GM04504 (cell line): ENCODE measurements at regions not wholly inside any gene's neighbourhood (a gene's known extent, or its start where the extent isn't known, plus 50 kb on each side); places are given as distances from the start of the nearest gene placed in this dataset.

ENCODE experiments used
- DNase-seq: peaks from one replicate; pipeline ENCODE4 v3.0.0-alpha.2; 2012; ENCODE audit warnings: low read depth

DNA sequence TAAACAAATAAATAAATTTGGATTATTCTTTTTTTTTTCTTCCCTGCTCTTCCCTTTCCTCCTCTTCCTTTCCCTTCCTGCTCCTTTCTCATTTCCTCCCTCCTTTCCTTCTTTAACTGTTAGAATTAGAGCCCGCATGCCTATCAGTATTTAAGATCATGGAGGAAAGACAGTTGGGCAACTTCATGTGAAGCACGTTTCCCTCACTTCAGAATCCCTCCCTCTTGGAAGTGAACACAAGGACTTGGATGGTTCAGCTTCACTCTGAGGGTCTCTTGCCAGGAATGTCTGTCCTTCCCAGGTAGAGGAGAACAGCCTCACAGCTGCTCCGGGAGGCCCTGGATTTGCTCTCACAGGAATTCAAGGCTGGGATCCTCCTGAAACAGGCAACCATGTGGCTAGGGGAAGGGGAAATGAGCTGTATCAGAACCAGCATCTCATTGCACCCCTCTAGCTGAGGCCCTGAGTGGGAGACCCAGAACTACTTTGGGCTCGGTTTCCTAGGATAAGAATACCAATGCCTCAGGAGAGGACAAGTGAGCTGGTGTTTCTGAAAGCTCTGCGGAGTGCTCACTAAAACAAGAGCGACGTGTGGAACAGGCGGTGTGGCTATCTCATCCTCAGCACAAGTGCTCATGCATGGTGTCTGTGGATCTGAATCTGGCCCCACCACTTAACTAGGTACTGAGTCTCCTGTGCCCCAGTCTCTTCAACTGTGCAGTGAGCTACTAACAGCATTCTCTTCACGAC, 230.5 kb downstream of the MYCN start:
- DNase-seq = no peak

DNA sequence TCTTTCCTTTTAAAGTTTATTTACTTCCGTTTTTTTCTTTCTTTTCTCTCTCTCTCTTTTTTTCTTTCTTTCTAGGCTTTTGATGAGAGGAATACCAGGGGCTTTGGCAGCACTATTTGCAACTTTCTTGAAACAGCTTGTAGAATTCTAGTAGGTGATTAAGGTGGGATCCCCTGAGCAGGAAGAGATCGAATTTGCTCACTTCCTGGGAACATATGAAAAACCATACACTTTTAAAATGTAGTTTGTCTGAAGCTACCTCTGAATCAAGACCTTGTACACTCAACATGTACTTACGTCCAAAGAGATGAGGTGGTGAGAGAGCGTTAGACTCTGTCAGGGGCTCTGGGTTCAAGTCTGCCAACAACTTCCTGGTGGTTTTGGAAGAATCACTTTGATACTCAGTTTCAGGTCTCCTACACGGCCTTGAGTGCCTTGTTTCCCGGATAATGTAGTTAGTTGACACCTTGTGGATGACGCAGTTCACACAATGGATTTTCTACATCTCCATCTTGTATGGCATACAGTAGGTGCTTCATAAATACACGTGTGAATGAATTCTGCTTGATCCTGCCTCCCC, 229.1 kb downstream of the MYCN start:
- DNase-seq = no peak

DNA sequence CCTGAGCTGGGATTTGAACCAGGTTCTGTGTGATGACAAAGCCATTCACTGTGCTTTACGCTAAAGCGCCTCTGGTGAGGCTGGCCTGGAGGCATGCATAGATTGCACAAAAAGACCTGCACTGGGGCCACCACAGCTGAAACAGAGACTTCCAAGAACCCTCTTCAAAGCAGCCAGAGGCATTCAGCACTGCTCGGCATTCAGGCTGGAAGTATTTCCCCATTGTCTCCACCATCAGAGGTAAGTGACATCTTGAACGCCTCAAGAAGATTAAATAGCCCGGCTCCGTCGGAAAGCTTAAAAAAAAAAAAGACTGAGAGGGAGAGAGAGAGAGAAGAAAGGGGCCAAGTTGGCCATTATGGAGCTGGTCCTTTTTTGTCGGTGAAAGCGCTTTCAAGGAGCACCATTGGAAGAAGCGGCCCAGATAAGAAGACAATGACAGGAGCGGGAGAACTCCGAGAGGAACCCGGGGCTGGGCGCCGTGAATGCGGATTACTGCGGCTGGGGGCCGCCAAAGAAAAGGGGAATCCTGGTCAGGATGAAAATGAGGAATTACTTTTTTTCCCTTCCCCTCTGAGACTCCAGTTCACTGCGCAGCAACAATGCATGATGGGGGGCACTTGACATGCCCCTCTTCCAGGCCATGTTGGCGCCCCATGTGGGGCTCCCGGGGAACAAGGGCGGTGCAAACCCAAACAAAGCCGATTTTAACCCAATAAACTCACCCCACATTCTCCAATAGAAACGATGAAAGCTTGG, 228.3 kb downstream of the MYCN start:
- no peak for DNase-seq

DNA sequence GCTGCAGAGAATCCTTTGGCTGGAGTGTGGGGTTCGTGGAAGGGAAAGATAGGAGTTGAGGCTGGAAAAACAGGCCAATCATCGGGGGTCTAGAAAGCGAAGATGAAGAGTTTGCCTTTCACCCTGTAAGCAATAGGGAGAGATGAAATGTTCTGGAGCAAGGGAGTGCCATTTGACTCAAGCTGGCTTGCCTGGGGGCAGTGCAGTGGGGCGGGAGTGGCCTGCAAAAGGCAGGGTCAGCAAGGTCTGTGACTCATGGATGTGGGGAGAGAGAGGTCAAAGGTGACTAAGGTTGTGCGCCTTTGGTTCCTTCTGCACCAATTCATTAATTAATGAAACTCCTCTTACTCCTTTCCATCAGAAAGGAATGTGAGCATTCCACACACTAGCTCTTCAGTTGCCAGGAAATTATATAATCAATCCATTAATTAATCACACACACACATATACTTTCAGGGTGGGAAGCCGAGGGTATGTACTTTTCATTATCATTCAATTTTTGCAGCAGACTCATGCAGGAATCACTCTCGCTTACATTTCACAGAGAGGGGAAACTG, 227.6 kb downstream of the MYCN start:
- DNase-seq = no peak

DNA sequence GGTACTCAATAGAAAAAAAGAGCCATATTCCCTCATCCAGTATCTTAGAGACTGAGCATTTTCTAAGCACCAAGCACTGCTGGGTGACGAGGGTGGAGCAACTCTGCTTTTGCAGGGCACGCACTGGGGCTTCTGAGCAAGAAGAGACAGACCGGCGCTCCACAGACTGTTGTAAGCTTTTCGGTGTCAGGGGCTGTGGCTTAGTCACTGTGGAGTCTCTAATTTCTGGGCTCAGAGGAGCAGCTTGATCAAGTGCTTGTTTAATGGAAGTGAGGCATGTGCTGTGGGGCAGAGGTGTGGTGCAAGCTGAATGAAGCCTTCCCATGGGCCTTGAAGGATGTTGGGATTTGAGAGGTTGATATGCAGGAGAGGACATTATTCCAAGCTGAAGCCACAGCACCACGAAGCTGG, 227.1 kb downstream of the MYCN start:
- DNase-seq = no peak

- DNase-seq = no peak
Observed at GRCh38 chr2:16166327-16166981, 226.1 kb downstream of the MYCN start.

DNA sequence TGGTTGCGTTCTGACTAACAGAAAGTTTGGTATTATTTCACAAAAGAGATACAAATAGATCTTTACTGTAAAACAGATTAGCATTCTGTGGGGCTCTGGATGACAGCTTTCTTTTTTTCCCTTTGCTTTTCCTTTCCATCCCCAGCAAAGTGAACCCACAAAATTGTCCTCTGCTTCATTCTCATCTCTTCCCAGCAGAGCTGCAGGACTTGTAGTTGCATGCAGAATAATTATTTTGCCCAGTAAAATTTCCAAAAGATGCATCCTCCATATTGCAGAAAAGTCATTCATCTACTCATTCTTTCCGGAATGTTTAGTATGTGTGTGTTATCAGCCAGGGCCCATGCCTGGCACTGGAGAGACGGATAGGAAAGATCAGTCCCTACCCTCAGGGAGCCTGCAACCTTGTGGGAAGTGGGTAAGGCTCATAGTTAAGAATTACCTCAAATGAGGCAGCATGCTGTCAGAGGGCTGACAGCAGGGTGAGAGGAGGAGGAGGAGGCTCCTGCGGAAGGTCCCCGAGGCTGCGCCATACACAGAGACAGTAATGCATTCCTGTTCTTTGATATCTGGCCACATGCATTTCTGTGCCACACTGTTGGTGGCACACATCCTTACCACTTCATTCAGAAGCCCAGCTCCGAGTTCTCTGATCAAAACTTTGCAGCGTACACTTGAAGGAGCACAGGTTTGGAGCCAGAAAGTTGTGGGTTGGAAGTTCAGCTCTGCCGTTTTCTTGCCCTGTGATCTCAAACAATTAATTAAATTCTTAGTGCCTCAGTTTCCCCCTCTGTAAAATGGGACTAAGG, 225.4 kb downstream of the MYCN start:
- no peak for DNase-seq

DNA sequence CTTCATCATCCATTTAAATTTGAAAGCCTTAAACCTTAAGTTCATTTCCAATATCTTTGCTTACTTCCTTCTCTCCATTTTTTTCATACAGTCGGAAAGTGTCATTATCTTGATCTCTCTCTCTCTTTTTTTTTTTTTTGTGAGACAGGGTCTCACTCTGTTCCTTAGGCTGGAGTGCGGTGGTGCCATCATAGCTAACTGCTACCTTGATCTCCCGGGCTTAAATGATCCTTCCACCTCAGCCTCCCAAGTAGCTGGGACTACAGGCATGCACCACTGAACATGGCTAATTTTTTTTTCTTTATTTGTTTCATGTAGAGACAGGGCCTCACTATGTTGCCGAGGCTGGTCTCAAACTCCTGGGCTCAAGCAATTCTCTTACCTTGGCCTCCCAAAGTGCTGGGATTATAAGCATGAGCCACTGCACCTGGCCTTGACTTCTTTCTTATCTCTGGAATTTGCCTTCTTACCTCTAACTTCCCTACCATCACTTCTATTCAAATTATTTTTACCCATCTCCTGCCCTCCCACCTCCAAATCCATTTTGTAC, 222.2 kb downstream of the MYCN start:
- no peak for DNase-seq

- DNase-seq = no peak
Observed at GRCh38 chr2:16161768-16162490, 221.6 kb downstream of the MYCN start.

DNA sequence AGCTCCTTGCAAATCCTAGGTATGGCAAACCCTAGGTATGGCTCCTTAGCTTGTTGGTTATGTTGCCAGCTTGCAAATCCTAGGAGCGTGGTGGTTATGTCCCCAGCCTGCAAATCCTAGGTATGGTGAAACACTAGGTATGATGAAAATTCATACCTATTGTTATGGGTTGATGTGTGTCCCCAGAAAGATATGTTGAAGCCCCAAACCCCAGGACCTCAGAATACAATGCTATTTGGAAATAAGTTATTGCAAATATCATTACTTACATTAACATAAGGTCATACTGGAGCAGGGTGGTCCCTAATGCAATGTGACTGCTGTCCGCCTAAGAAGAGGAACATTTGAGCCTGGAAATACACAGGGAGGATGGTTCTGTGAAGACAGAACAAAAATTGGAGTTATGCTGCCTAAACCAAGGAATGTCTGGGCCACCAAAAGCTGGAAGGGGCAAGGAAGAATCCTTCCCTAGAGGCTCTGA, 220.8 kb downstream of the MYCN start:
- DNase-seq = no peak

DNA sequence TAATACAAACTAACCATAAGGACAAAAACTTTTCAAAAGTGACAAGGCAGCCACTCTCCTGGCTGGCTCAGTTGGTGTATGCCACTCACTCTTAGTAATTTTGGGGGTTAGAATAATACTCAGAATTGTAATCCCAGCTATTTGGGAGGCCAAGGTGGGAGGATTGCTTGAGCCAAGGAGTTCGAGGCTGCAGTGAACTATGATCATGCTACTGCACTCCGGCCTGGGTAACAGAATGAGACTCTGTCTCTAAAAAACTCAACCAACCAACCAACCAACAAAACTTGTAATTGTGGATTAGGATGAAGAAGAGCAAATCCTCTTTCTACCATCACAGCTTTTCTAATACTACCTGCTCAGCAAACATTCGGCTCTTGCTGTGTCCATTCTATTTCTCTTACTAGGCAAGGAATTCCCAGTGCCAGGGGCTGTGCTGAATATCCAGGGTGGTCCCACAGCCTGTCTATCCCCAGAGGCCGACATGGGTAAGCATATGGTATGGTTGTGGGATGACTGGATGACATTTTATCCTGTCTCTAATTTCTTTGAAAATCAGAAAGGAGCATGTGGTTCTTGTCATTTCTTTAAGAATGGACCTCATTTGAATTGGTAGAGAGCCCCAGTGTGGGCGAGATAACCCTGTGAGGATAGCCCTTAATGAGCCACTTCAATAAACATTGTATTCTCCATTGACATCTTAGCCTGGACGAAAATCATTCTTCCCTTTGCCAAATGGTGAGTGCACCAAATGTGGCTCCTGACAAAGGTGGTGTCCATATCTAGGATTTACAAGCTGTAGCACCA, 220.1 kb downstream of the MYCN start:
- no peak for DNase-seq

GRCh38 chr2:16156411-16156810, 216.1 kb downstream of the MYCN start:
- no peak for DNase-seq

DNA sequence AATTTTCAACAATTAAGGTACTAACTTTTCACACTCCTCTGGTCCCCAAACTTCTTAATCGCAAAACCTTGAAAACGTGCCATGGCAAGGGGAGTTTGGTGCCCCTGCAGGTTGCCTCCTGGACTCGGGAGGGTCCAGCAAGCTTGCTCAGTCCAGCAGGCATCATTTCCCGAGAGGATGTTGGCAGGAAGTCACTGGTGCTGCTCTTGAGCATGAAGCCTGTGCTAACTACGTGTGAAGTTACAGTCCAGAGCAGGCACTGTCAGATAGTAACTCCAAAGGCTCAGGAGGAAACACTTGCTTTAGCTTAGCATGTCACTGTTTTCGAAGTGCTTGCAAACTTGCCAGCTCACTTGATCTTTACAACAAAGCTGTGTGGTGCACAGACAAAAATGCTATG, 215.4 kb downstream of the MYCN start:
- no peak for DNase-seq

DNA sequence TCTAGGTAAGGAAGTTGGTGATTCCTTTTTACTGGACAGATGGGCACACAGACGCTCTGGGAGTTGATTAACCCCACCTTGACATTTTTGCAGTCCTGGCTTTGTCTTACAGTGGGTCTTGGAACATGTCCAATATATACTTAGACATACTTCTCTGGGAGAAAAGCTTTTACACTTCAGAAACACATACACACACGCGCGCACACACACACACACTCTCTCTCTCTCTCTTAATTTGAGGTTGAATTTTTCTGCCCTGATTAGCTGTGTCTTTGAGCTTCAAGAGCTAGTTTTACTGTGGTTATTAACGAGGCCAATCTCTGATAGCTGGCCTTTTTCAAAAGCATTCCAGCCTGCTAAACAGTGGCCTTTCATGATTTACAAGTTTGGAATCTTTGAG, 215.0 kb downstream of the MYCN start:
- no peak for DNase-seq

DNA sequence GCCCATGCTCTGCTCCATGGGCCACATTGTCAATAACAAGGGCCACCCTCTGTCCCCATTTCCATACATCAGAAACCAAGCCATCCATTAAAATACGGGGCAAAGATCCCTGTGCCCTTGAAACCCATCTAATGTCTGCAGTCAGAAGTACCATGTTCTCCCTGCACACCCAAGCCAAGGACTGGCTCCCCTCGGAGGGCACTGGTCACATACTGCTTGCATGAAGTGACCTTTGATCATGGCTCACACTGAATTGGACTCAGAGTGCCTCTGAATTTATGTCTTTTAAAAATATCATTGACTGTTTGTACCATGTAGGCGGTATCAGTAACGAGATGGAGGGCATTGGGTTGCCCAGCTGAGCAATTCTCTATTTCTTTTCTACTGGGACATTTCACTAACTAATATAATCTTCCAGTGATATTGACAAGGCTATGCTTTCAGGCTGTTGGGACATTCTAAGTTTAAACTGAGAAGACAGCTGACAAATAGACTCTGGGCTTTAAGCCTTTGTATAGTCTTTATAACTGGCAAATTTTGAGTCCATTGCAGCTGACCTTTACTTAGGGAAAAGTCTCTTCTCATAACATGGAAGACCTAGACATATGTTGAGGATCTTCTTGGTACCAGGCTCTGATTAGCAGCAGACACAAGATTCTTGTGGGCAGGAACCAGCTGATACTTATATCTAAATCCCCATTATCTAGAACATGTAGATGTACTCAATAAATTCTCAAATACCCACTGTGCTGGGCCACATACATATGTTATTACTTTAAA, 214.3 kb downstream of the MYCN start:
- no peak for DNase-seq

- DNase-seq = no peak
Observed at GRCh38 chr2:16154061-16154460, 213.7 kb downstream of the MYCN start.

DNA sequence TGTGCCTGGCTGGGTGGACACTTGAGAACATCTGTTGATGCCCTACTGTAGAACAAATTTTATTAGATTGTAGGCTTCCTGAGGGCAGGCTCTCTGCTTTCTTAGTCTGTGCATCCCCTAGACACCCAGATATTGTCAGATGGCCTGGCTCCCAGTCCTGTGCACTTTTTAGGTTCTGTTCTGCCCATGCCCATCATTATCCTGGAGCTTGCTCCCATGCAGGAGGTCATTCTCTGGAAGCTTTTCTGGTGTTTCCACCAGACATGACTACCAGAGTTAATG, 213.3 kb downstream of the MYCN start:
- DNase-seq = no peak

DNA sequence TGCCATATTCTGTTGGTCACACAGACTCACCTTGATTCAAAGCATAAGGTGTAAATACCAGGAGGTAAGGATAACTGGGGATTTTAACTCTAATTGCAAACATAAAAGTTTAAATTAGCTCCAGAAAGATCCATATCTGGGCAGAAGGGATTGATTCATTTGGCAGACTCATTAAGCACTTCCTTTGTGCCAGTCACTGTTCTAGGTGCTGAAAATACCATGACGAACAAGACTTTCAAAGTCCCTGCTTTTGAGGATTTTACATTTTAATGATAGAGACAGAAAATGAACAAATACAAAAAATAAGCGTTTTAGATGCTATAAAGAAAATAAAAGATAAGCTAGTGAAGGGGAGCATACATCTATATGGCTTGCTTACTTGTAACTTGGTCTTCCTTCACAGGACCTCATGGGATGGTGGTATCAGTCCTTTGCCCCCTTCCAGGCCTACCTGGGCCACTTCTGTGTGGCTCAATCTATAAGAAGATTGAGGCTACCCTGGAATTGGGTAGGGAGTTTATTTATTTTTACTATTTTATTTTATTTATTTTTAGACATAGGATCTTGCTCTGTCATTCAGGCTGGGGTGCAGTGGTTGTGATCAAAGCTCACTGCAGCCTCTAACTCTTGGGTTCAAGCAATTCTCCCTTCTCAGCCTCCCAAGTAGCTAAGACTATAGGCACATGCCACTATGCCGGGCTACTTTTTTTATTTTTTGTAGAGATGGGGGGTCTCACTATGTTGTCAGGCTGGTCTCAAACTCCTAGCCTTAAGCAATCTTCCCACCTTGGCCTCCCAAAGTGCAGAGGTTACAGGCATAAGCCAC, 212.8 kb downstream of the MYCN start:
- DNase-seq = no peak
